GM23338 (cell line): ENCODE measurements at regions not wholly inside any gene's neighbourhood (a gene's known extent, or its start where the extent isn't known, plus 50 kb on each side); places are given as distances from the start of the nearest gene placed in this dataset.

Source experiments
- ATAC-seq: fragments of 200-7000 bp; cut with Tn5 transposase; 3 replicates; pipeline ENCODE4 v1.9.1; 2020
- DNase-seq: peaks from one replicate; pipeline ENCODE4 v3.0.0-alpha.2; 2015; ENCODE audit warnings: low spot score
- H2AFZ ChIP-seq: fragments of 200-600 bp; sonication (generic); 2 replicates; pipeline ENCODE4 v1.8.0; 2016; ENCODE audit warnings: antibody characterized with exemption, mild to moderate bottlenecking, moderate library complexity
- H3F3A ChIP-seq: fragments of 200-600 bp; sonication (generic); replicated peaks from 2 replicates; pipeline ENCODE4 v1.8.0; 2017; ENCODE audit warnings: antibody characterized with exemption, mixed run types, low read depth
- H3K27ac ChIP-seq: fragments of 200-600 bp; sonication (generic); 2 replicates; pipeline ENCODE4 v1.6.1; 2016; ENCODE audit warnings: low read depth
- H3K27me3 ChIP-seq: fragments of 200-600 bp; sonication (generic); 2 replicates; pipeline ENCODE4 v1.8.0; 2016; ENCODE audit warnings: mild to moderate bottlenecking, mixed run types, moderate library complexity; ENCODE audit not compliant: insufficient read depth
- H3K36me3 ChIP-seq: fragments of 200-600 bp; sonication (generic); 2 replicates; pipeline ENCODE4 v1.8.0; 2016; ENCODE audit warnings: mild to moderate bottlenecking; ENCODE audit not compliant: insufficient read depth
- H3K4me1 ChIP-seq: fragments of 200-600 bp; sonication (generic); 2 replicates; pipeline ENCODE4 v1.8.0; 2016; ENCODE audit warnings: mild to moderate bottlenecking, moderate library complexity; ENCODE audit not compliant: insufficient read depth
- H3K4me2 ChIP-seq: fragments of 200-600 bp; sonication (generic); 2 replicates; pipeline ENCODE4 v1.7.1; 2017; ENCODE audit warnings: mixed run types
- H3K4me3 ChIP-seq: fragments of 200-600 bp; sonication (generic); 2 replicates; pipeline ENCODE4 v1.6.1; 2016; ENCODE audit warnings: mixed run types
- H3K79me2 ChIP-seq: fragments of 200-600 bp; sonication (generic); replicated peaks from 2 replicates; pipeline ENCODE4 v1.8.0; 2017; ENCODE audit warnings: mild to moderate bottlenecking; ENCODE audit not compliant: insufficient read depth
- H3K9me2 ChIP-seq: fragments of 200-600 bp; sonication (generic); 2 replicates; pipeline ENCODE4 v1.8.0; 2017; ENCODE audit not compliant: insufficient read depth
- H4K20me1 ChIP-seq: fragments of 200-600 bp; sonication (generic); replicated peaks from 2 replicates; pipeline ENCODE4 v1.8.0; 2017; ENCODE audit warnings: mild to moderate bottlenecking; ENCODE audit not compliant: insufficient read depth
- H3K27ac Mint-ChIP-seq: 2 replicates; pipeline ENCODE4 v1.8.0; 2020; ENCODE audit warnings: inconsistent platforms, mild to moderate bottlenecking, moderate library complexity, mixed read lengths
- H3K27me3 Mint-ChIP-seq: 3 replicates; pipeline ENCODE4 v1.8.0; 2022; ENCODE audit warnings: low read depth, mild to moderate bottlenecking, moderate library complexity, mixed read lengths, inconsistent platforms; ENCODE audit not compliant: insufficient read depth, poor library complexity
- H3K36me3 Mint-ChIP-seq: 3 replicates; pipeline ENCODE4 v1.8.0; 2021; ENCODE audit warnings: low read depth, mild to moderate bottlenecking, inconsistent platforms, moderate library complexity, mixed read lengths
- H3K4me1 Mint-ChIP-seq: 3 replicates; pipeline ENCODE4 v1.8.0; 2020; ENCODE audit warnings: mild to moderate bottlenecking, inconsistent platforms, mixed read lengths
- H3K4me3 Mint-ChIP-seq: 3 replicates; pipeline ENCODE4 v1.8.0; 2021; ENCODE audit warnings: moderate library complexity, mild to moderate bottlenecking, inconsistent platforms, mixed read lengths
- H3K9me3 Mint-ChIP-seq: 3 replicates; pipeline ENCODE4 v1.8.0; 2020; ENCODE audit warnings: moderate library complexity, mild to moderate bottlenecking, inconsistent platforms, mixed read lengths
- CREB1 ChIP-seq: fragments of 250-450 bp; sonication (Bioruptor Pico); IDR thresholded peaks from 2 replicates; pipeline ENCODE4 v1.5.0; 2020; ENCODE audit warnings: low read depth, mild to moderate bottlenecking, moderate library complexity
- EZH2 ChIP-seq: fragments of 200-600 bp; sonication (generic); IDR thresholded peaks from one replicate; pipeline ENCODE4 v1.8.0; 2017; ENCODE audit warnings: antibody characterized with exemption, mild to moderate bottlenecking, low read depth; ENCODE audit not compliant: unreplicated experiment
- EZH2phosphoT487 ChIP-seq: fragments of 200-600 bp; sonication (generic); IDR thresholded peaks from one replicate; pipeline ENCODE4 v1.8.1; 2018; ENCODE audit warnings: antibody characterized with exemption; ENCODE audit not compliant: unreplicated experiment
- JUNB ChIP-seq: IDR thresholded peaks from one replicate; pipeline ENCODE4 v1.6.1; 2016; ENCODE audit warnings: antibody characterized with exemption; ENCODE audit not compliant: unreplicated experiment
- NANOG ChIP-seq: IDR thresholded peaks from 2 replicates; pipeline ENCODE4 v1.6.1; 2016; ENCODE audit warnings: antibody characterized with exemption, borderline replicate concordance
- POLR2AphosphoS5 ChIP-seq: IDR thresholded peaks from 2 replicates; pipeline ENCODE4 v1.6.1; 2016; ENCODE audit warnings: antibody characterized with exemption, low read depth
- ZNF114 ChIP-seq: fragments of 250-450 bp; sonication (Bioruptor Pico); IDR thresholded peaks from 2 replicates; pipeline ENCODE4 v1.5.0; 2020; ENCODE audit warnings: mild to moderate bottlenecking, moderate library complexity
- TF ChIP-seq, protein P1 (sequence below): fragments of 250-450 bp; sonication (Bioruptor Pico); IDR thresholded peaks from 2 replicates; pipeline ENCODE4 v1.5.0; 2020; ENCODE audit warnings: mild to moderate bottlenecking, moderate library complexity
- TF ChIP-seq, protein P2 (sequence below), 2 experiments: fragments of 200-600 bp in 1 of 2; sonication (generic) in 1 of 2; conservative IDR thresholded peaks; 2 replicates each; pipeline versions ENCODE4 v1.5.1 to v1.6.1; 2016 to 2017; ENCODE audit warnings: antibody characterized with exemption in 2 of 2, low read depth in 2 of 2, mild to moderate bottlenecking in 2 of 2, moderate library complexity in 1 of 2
- TF ChIP-seq, protein P3 (sequence below): IDR thresholded peaks from one replicate; pipeline ENCODE4 v1.6.1; 2018; ENCODE audit warnings: antibody characterized with exemption; ENCODE audit not compliant: unreplicated experiment
- TF ChIP-seq, protein P4 (sequence below): IDR thresholded peaks from 2 replicates; pipeline ENCODE4 v1.6.1; 2016; ENCODE audit warnings: antibody characterized with exemption

DNA sequence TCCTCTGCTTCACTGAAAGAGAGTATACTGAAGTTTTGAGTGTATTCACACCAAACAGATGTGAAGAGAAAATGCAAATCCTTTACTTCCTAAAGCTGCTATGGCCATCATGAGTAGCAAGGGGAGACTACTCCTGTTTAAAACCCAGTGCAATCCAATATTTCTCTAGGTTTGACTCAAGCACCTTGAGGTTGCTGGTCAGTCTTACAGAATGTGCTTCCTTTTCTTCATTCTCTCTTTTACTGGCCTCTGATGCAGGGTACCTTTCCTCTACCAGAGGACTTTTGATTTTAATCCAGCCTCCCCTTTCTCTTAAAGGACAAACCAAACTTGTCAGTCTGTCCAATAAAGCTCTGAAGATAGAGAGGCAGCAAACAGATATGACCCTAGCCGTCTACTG lies 98.1 kb upstream of the TLE4 start (continued):
- TF ChIP-seq, protein P1, sequence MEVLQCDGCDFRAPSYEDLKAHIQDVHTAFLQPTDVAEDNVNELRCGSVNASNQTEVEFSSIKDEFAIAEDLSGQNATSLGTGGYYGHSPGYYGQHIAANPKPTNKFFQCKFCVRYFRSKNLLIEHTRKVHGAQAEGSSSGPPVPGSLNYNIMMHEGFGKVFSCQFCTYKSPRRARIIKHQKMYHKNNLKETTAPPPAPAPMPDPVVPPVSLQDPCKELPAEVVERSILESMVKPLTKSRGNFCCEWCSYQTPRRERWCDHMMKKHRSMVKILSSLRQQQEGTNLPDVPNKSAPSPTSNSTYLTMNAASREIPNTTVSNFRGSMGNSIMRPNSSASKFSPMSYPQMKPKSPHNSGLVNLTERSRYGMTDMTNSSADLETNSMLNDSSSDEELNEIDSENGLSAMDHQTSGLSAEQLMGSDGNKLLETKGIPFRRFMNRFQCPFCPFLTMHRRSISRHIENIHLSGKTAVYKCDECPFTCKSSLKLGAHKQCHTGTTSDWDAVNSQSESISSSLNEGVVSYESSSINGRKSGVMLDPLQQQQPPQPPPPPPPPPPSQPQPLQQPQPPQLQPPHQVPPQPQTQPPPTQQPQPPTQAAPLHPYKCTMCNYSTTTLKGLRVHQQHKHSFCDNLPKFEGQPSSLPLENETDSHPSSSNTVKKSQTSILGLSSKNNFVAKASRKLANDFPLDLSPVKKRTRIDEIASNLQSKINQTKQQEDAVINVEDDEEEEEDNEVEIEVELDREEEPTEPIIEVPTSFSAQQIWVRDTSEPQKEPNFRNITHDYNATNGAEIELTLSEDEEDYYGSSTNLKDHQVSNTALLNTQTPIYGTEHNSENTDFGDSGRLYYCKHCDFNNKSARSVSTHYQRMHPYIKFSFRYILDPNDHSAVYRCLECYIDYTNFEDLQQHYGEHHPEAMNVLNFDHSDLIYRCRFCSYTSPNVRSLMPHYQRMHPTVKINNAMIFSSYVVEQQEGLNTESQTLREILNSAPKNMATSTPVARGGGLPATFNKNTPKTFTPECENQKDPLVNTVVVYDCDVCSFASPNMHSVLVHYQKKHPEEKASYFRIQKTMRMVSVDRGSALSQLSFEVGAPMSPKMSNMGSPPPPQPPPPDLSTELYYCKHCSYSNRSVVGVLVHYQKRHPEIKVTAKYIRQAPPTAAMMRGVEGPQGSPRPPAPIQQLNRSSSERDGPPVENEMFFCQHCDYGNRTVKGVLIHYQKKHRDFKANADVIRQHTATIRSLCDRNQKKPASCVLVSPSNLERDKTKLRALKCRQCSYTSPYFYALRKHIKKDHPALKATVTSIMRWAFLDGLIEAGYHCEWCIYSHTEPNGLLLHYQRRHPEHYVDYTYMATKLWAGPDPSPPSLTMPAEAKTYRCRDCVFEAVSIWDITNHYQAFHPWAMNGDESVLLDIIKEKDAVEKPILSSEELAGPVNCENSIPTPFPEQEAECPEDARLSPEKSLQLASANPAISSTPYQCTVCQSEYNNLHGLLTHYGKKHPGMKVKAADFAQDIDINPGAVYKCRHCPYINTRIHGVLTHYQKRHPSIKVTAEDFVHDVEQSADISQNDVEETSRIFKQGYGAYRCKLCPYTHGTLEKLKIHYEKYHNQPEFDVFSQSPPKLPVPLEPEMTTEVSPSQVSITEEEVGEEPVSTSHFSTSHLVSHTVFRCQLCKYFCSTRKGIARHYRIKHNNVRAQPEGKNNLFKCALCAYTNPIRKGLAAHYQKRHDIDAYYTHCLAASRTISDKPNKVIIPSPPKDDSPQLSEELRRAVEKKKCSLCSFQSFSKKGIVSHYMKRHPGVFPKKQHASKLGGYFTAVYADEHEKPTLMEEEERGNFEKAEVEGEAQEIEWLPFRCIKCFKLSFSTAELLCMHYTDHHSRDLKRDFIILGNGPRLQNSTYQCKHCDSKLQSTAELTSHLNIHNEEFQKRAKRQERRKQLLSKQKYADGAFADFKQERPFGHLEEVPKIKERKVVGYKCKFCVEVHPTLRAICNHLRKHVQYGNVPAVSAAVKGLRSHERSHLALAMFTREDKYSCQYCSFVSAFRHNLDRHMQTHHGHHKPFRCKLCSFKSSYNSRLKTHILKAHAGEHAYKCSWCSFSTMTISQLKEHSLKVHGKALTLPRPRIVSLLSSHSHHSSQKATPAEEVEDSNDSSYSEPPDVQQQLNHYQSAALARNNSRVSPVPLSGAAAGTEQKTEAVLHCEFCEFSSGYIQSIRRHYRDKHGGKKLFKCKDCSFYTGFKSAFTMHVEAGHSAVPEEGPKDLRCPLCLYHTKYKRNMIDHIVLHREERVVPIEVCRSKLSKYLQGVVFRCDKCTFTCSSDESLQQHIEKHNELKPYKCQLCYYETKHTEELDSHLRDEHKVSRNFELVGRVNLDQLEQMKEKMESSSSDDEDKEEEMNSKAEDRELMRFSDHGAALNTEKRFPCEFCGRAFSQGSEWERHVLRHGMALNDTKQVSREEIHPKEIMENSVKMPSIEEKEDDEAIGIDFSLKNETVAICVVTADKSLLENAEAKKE (CRISPR knock-in tag): no peak

DNA sequence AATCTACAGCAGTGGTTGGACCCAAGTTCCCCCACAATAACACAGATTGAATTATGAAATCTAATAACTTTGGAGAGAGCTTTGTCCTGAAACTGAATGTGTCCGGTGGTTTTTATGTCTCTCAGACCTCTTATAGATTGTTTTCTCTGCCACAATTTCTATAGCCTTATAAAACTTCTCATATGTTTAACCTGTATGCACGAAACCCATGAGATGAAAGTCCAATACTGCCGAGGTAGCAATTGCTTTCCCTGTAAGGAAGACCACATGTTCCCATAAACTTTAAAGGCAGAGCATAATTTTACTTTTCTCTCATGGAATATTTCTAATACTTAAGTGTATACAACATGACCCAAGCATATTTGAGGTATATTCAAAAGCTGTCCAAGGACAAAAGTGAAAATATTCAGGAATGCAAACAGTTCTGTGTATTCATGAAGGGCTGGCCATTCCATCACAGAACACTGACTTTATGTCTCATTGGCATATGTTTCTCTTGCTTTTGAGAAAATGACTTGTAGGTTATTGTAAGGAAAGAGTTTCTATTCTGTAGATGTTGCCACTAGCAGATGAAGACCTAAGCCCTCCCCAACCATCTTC lies 94.4 kb upstream of the TLE4 start:
- Histone ChIP-seq H3K36me3 (no peaks in the 10 kb centered on the region), H3K4me3 (no peak overlapping the region), H3F3A (no peaks in the 10 kb centered on the region), H3K27me3 (no peaks in the 10 kb centered on the region), H3K4me2 (no peak overlapping the region), H3K79me2 (no peaks in the 10 kb centered on the region), H3K9me2 (0 out of 2 replicates have a peak, but pooled peaks cover 4% of the 10 kb centered on the region), H4K20me1 (no peaks in the 10 kb centered on the region), H3K27ac (no peak overlapping the region), H3K4me1 (peaks cover 6% of the 10 kb centered on the region; the same call in 1 of the 2 replicates), H2AFZ (no peak overlapping the region)
- no peak overlapping the region for H3K4me3 Mint-ChIP-seq
- no peaks in the 10 kb centered on the region; the same call in 2 of the 3 replicates for H3K9me3 Mint-ChIP-seq
- no peaks in the 10 kb centered on the region for H3K27me3 Mint-ChIP-seq
- H3K4me1 Mint-ChIP-seq: peaks cover 8% of the 10 kb centered on the region; the same call in 2 of the 3 replicates
- no peaks in the 10 kb centered on the region for H3K36me3 Mint-ChIP-seq
- no peak overlapping the region for H3K27ac Mint-ChIP-seq
- ATAC-seq (no peak), DNase-seq (no peak)
- no peak for TF ChIP-seq EZH2
- no peak for TF ChIP-seq EZH2phosphoT487
- TF ChIP-seq, protein P2, sequence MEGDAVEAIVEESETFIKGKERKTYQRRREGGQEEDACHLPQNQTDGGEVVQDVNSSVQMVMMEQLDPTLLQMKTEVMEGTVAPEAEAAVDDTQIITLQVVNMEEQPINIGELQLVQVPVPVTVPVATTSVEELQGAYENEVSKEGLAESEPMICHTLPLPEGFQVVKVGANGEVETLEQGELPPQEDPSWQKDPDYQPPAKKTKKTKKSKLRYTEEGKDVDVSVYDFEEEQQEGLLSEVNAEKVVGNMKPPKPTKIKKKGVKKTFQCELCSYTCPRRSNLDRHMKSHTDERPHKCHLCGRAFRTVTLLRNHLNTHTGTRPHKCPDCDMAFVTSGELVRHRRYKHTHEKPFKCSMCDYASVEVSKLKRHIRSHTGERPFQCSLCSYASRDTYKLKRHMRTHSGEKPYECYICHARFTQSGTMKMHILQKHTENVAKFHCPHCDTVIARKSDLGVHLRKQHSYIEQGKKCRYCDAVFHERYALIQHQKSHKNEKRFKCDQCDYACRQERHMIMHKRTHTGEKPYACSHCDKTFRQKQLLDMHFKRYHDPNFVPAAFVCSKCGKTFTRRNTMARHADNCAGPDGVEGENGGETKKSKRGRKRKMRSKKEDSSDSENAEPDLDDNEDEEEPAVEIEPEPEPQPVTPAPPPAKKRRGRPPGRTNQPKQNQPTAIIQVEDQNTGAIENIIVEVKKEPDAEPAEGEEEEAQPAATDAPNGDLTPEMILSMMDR (conservative IDR thresholded peaks at IDR 0.05; ENCODE audit: low read depth in 2 of 2): no peak
- no peak for TF ChIP-seq JUNB
- no peak for TF ChIP-seq NANOG
- TF ChIP-seq, protein P3, sequence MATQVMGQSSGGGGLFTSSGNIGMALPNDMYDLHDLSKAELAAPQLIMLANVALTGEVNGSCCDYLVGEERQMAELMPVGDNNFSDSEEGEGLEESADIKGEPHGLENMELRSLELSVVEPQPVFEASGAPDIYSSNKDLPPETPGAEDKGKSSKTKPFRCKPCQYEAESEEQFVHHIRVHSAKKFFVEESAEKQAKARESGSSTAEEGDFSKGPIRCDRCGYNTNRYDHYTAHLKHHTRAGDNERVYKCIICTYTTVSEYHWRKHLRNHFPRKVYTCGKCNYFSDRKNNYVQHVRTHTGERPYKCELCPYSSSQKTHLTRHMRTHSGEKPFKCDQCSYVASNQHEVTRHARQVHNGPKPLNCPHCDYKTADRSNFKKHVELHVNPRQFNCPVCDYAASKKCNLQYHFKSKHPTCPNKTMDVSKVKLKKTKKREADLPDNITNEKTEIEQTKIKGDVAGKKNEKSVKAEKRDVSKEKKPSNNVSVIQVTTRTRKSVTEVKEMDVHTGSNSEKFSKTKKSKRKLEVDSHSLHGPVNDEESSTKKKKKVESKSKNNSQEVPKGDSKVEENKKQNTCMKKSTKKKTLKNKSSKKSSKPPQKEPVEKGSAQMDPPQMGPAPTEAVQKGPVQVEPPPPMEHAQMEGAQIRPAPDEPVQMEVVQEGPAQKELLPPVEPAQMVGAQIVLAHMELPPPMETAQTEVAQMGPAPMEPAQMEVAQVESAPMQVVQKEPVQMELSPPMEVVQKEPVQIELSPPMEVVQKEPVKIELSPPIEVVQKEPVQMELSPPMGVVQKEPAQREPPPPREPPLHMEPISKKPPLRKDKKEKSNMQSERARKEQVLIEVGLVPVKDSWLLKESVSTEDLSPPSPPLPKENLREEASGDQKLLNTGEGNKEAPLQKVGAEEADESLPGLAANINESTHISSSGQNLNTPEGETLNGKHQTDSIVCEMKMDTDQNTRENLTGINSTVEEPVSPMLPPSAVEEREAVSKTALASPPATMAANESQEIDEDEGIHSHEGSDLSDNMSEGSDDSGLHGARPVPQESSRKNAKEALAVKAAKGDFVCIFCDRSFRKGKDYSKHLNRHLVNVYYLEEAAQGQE: no peak
- TF ChIP-seq POLR2AphosphoS5: no peak
- TF ChIP-seq CREB1: no peak
- TF ChIP-seq, protein P4, sequence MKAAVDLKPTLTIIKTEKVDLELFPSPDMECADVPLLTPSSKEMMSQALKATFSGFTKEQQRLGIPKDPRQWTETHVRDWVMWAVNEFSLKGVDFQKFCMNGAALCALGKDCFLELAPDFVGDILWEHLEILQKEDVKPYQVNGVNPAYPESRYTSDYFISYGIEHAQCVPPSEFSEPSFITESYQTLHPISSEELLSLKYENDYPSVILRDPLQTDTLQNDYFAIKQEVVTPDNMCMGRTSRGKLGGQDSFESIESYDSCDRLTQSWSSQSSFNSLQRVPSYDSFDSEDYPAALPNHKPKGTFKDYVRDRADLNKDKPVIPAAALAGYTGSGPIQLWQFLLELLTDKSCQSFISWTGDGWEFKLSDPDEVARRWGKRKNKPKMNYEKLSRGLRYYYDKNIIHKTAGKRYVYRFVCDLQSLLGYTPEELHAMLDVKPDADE: no peak
- TF ChIP-seq ZNF114 (CRISPR knock-in tag): no peak
